Astrocyte (in vitro differentiated cells and primary cell): ENCODE measurements at regions not wholly inside any gene's neighbourhood (a gene's known extent, or its start where the extent isn't known, plus 50 kb on each side); places are given as distances from the start of the nearest gene placed in this dataset.
A peak's percentile ranks its signal among the peaks of the same experiment; 100 is the strongest.

ENCODE experiments used
- DNase-seq: peaks from one replicate; pipeline ENCODE4 v3.0.0-alpha.2; 2010; ENCODE audit warnings: low read depth
- FAIRE-seq: peaks from 2 replicates; lab custom pipeline; 2011; peaks lifted over from hg19 to GRCh38; lab: Jason Lieb, UNC
- H2AFZ ChIP-seq: 2 replicates; pipeline ENCODE4 v1.6.0; 2012; ENCODE audit warnings: low read depth, low read length, inconsistent platforms
- H3K27ac ChIP-seq: 2 replicates; pipeline ENCODE4 v1.5.1; 2011; ENCODE audit warnings: low read depth, low read length, inconsistent platforms
- H3K27me3 ChIP-seq: 2 replicates; pipeline ENCODE4 v1.6.0; 2011; ENCODE audit warnings: low read length, inconsistent platforms; ENCODE audit not compliant: insufficient read depth
- H3K36me3 ChIP-seq: 2 replicates; pipeline ENCODE4 v1.5.1; 2011; ENCODE audit warnings: low read length, inconsistent platforms; ENCODE audit not compliant: insufficient read depth
- H3K4me1 ChIP-seq: 2 replicates; pipeline ENCODE4 v1.5.1; 2011; ENCODE audit warnings: low read length, inconsistent platforms; ENCODE audit not compliant: insufficient read depth
- H3K4me2 ChIP-seq: 2 replicates; pipeline ENCODE4 v1.6.0; 2012; ENCODE audit warnings: low read length, inconsistent platforms
- H3K4me3 ChIP-seq: 2 replicates; pipeline ENCODE4 v1.5.1; 2011; ENCODE audit warnings: low read depth, mild to moderate bottlenecking, low read length, inconsistent platforms; ENCODE audit not compliant: insufficient read depth
- H3K79me2 ChIP-seq: 2 replicates; pipeline ENCODE4 v1.6.0; 2012; ENCODE audit warnings: mild to moderate bottlenecking, low read length, inconsistent platforms; ENCODE audit not compliant: insufficient read depth
- H3K9ac ChIP-seq: 2 replicates; pipeline ENCODE4 v1.6.0; 2012; ENCODE audit warnings: mild to moderate bottlenecking, low read length, inconsistent platforms
- H3K9me3 ChIP-seq: 2 replicates; pipeline ENCODE4 v1.5.1; 2012; ENCODE audit warnings: low read depth, mild to moderate bottlenecking, low read length, inconsistent platforms; ENCODE audit not compliant: insufficient read depth
- H4K20me1 ChIP-seq: 2 replicates; pipeline ENCODE4 v1.6.0; 2012; ENCODE audit warnings: low read length, inconsistent platforms; ENCODE audit not compliant: insufficient read depth
- H3K27ac Mint-ChIP-seq: one replicate; pipeline ENCODE4 v1.8.0; 2021; ENCODE audit warnings: mild to moderate bottlenecking, mixed read lengths; ENCODE audit not compliant: unreplicated experiment
- H3K27me3 Mint-ChIP-seq: one replicate; pipeline ENCODE4 v1.8.0; 2021; ENCODE audit warnings: low read depth, mixed read lengths; ENCODE audit not compliant: unreplicated experiment
- H3K36me3 Mint-ChIP-seq: one replicate; pipeline ENCODE4 v1.8.0; 2021; ENCODE audit warnings: low read depth, mixed read lengths; ENCODE audit not compliant: unreplicated experiment
- H3K4me1 Mint-ChIP-seq: one replicate; pipeline ENCODE4 v1.8.0; 2021; ENCODE audit warnings: low read depth, mixed read lengths; ENCODE audit not compliant: unreplicated experiment
- H3K4me3 Mint-ChIP-seq: one replicate; pipeline ENCODE4 v1.8.0; 2021; ENCODE audit warnings: mild to moderate bottlenecking, moderate library complexity, mixed read lengths; ENCODE audit not compliant: unreplicated experiment
- H3K9me3 Mint-ChIP-seq: one replicate; pipeline ENCODE4 v1.8.0; 2021; ENCODE audit warnings: mild to moderate bottlenecking, mixed read lengths; ENCODE audit not compliant: unreplicated experiment
- CTCF ChIP-seq: IDR thresholded peaks from 2 replicates; pipeline ENCODE4 v1.5.1; 2011; ENCODE audit warnings: low read depth, mild to moderate bottlenecking, inconsistent platforms, low read length, moderate library complexity; ENCODE audit not compliant: insufficient read depth
- EZH2 ChIP-seq: IDR thresholded peaks from 2 replicates; pipeline ENCODE4 v1.6.1; 2012; ENCODE audit warnings: mild to moderate bottlenecking, low read length, inconsistent platforms; ENCODE audit not compliant: insufficient read depth

GRCh38 chr5:12016159-12016746, 112.0 kb upstream of the CTNND2 start:
- H3K27ac Mint-ChIP-seq = no peak overlapping the region
- Histone ChIP-seq H3K27ac (no peak overlapping the region), H3K9me3 (no peaks in the 10 kb centered on the region), H4K20me1 (no peaks in the 10 kb centered on the region), H3K4me1 (no peaks in the 10 kb centered on the region), H3K36me3 (no peaks in the 10 kb centered on the region), H2AFZ (no peak overlapping the region), H3K4me3 (no peak overlapping the region), H3K27me3 (no peaks in the 10 kb centered on the region), H3K9ac (no peak overlapping the region), H3K79me2 (no peaks in the 10 kb centered on the region), H3K4me2 (peak overlapping the region; percentile 56)
- TF ChIP-seq CTCF (no peak), EZH2 (no peak)
- H3K4me3 Mint-ChIP-seq = no peak overlapping the region
- H3K27me3 Mint-ChIP-seq = no peaks in the 10 kb centered on the region
- peaks cover 7% of the 10 kb centered on the region for H3K4me1 Mint-ChIP-seq
- FAIRE-seq (no peak), DNase-seq (peak; percentile 59)
- no peaks in the 10 kb centered on the region for H3K36me3 Mint-ChIP-seq
- H3K9me3 Mint-ChIP-seq = no peaks in the 10 kb centered on the region

- Histone ChIP-seq H3K27me3 (no peaks in the 10 kb centered on the region), H3K79me2 (no peaks in the 10 kb centered on the region), H3K27ac (no peak overlapping the region), H3K9ac (no peak overlapping the region), H3K9me3 (no peaks in the 10 kb centered on the region), H3K4me2 (no peak overlapping the region), H3K4me1 (no peaks in the 10 kb centered on the region), H4K20me1 (no peaks in the 10 kb centered on the region), H3K4me3 (no peak overlapping the region), H3K36me3 (no peaks in the 10 kb centered on the region), H2AFZ (no peak overlapping the region)
- Mint-ChIP-seq H3K27me3 (no peaks in the 10 kb centered on the region), H3K4me1 (peaks cover 7% of the 10 kb centered on the region), H3K4me3 (no peak overlapping the region), H3K9me3 (peaks cover 6% of the 10 kb centered on the region), H3K27ac (no peak overlapping the region), H3K36me3 (no peaks in the 10 kb centered on the region)
- TF ChIP-seq EZH2 (no peak), CTCF (no peak)
- DNase-seq (no peak), FAIRE-seq (no peak)
These were observed 109.1 kb upstream of the CTNND2 start for GRCh38 chr5:12013351-12013750.

- no peaks in the 10 kb centered on the region for H3K4me1 Mint-ChIP-seq
- FAIRE-seq = no peak
These were observed 99.4 kb upstream of the CTNND2 start for GRCh38 chr5:12003680-12004079.

More at GRCh38 chr5:12003680-12004079, 99.4 kb upstream of the CTNND2 start:
- H2AFZ ChIP-seq = no peak overlapping the region
- Mint-ChIP-seq H3K27ac (no peak overlapping the region), H3K9me3 (peaks cover 5% of the 10 kb centered on the region), H3K36me3 (no peaks in the 10 kb centered on the region), H3K27me3 (no peaks in the 10 kb centered on the region), H3K4me3 (no peak overlapping the region)
- H3K9me3 ChIP-seq = no peaks in the 10 kb centered on the region
- H3K27me3 ChIP-seq = no peaks in the 10 kb centered on the region
- H3K4me3 ChIP-seq = no peak overlapping the region
- no peak for DNase-seq
- H3K4me1 ChIP-seq = no peaks in the 10 kb centered on the region
- H3K27ac ChIP-seq = no peak overlapping the region
- H3K36me3 ChIP-seq = no peaks in the 10 kb centered on the region
- no peak overlapping the region for H3K4me2 ChIP-seq
- TF ChIP-seq EZH2 = no peak
- no peak for TF ChIP-seq CTCF
- H3K9ac ChIP-seq = no peak overlapping the region
- no peaks in the 10 kb centered on the region for H3K79me2 ChIP-seq
- no peaks in the 10 kb centered on the region for H4K20me1 ChIP-seq
